Frontal cortex (tissue), 3 donors: ENCODE measurements at regions not wholly inside any gene's neighbourhood (a gene's known extent, or its start where the extent isn't known, plus 50 kb on each side); places are given as distances from the start of the nearest gene placed in this dataset.
A peak's percentile ranks its signal among the peaks of the same experiment; 100 is the strongest.

Experiments
- DNase-seq, 2 donors: peaks; one replicate each; pipeline ENCODE4 v3.0.0; 2012; ENCODE audit warnings: low spot score in 2 of 2
- FAIRE-seq: peaks from 2 replicates; lab custom pipeline; 2012; peaks lifted over from hg19 to GRCh38; lab: Jason Lieb, UNC
- donor health status: control.
- donor health status: control.
- donor health status: control.

DNA sequence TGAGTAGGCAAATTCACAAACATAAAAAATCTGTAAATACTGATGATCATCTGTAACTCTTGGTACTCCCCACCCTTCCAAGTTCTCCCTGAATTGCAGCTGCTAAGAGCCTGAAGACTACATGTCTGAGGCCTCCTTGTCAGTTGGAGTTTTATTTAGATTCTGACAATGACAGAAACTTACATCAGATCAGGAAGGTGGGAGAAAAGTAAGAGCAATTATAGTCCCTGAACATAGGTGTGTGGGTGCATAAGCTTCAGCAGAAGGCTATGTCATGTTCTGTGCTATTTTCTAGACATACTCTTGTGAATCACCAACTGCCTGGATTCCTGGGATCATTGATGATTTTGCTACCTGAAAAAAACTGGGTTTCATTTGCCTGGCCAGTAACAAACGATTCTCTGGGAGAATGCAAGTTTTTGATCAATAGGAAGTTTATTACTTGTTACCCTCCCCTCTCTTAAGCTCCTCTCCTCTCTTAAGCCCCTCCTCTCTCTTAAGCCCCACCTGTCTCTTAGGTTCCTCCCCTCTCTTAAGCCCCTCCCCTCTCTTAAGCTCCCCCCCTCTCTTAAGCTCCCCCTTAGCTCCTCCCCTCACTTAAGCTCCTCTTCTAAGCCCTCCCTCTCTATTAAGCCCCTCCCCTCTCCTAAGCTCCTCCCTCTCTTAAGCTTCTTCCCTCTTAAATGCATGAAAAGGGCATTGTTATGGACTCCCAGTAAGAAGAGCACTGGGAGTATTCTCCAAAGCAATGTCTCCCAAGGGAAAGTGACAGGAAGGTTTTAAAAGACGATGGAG, 1183.4 kb upstream of the AUTS2 start:
- DNase-seq, result no peak
- FAIRE-seq, result no peak

DNA sequence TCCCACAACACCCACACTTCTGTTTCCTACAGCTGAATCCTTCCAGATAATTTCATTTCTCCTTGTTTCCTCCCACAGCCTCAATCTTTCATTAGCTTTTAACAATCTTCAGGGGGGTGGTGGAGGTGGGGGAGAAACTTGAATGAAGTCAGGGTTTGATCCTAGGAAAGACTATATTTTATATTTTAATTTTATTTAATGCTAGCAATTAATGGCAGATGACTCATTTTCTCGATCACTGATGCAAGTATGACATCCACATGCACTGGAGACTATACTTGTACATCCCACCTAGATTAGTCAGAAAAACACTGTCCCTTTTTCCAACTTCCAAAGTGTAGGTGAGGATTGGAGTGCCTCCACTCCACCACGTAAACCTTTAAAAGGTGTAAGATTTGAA, 1181.3 kb upstream of the AUTS2 start:
- FAIRE-seq (no peak), DNase-seq (no peak)

DNA sequence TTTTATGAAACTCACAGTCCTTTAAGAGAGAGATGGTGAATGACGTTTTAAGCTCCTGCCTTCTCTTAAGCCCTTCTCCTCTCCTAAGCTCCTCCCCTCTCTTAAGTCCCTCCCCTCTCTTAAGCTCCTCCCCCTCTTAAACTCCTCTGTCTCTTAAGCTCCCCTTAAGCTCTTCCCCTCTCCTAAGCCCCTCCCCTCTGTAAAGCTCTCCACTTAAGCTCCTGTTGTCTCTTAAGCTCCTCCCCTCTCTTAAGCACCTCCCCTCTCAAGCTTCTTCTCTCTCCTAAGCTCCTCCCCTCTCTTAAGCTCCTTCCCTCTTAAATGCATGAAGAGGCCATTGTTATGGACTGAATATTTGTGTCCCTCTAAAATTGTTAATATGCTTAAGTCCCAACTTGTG, 1180.6 kb upstream of the AUTS2 start:
- no peak for FAIRE-seq
- DNase-seq, result no peak

DNA sequence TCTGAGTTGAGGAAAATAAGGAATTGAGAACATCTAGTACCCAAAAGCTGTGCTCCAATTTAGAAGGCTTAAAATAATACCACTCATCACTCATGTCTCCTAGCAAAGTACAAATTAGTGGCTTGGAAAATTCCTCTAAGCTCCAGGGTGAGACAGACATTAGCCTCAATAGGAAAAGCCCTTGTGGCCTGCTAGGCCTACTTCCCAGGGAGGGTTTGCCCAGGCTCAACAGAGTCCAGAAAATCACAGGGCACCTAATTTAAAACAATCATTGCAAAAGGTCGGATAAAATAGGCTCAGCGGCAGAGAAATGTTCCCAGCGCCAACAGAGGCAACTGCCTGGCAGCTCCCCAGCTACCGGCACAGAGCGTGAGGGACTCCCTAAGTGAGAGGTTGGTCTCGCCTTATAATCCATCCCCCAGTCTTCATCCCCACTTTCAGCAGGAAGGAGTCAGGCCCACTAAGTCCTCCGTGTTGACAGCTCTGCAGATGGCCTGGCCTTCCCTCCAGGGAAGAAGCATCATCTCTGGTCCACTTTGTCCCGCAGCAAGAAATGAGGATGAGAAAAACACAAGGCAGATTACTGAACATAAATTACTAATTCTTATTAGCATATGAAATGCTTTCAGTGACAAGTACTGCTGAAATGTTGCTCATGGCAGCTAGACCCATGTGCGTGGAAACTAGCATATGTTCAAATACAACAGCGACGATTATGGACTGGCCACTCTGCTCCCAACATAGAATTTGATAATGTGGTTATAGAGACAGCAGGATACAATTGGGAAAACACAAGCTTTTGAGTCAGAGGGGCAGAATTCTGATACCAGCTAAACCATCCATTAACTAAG, 1177.7 kb upstream of the AUTS2 start:
- FAIRE-seq (no peak), DNase-seq (peak in 1 of 2 donors; percentile 13)

DNA sequence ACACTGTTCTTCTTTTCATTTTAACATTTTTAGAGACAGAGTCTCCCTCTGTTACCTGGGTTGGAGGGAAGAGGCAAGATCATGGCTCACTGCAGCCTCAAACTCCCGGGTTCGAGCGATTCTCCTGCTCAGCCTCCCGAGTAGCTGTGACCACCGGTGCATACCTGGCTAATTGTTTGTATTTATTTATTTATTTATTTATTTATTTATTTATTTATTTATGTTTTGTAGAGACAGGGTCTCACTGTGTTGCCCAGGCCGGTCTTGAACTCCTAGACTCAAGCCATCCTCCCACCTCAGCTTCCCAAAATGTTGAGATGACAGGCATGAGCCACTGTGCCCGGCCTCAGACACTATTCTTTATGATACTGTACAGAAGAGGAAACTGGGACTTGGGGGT, 1176.6 kb upstream of the AUTS2 start:
- no peak for FAIRE-seq

GRCh38 chr7:68422281-68422680, 1176.0 kb upstream of the AUTS2 start:
- no peak for FAIRE-seq
- no peak for DNase-seq

More for the DNA sequence above, 1176.6 kb upstream of the AUTS2 start:
- DNase-seq, result no peak

- no peak for DNase-seq
- no peak for FAIRE-seq
These were observed 1174.9 kb upstream of the AUTS2 start for GRCh38 chr7:68423356-68423755.

DNA sequence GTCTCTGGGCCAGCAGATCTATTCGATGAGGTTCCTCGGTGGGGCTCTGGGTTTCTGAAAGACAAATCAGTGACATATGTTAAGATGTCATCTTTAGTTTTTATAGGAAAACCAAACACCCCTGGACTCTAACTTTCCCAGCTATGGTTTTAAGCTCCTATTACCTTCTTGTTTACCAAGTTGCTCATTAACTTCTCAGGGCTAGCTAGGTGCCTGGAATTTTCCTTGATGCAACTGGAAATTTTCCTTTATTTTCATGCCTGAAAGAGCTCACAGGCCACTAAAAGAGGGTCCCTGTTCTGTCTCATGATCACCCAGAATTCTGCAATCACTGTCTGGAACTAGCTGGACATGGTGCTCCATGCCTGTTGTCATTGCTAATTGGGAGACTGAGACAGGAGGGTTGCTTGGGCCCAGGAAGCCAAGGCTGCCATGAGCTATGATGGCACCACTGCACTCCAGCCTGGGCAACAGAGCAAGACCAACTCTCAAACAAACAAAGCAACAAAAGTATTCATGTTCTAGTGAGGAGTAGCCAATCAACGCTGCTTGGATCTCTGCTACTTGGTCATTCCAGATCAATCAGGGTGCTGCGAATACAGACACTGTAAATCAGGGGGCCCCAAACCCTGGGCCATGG, 1173.5 kb upstream of the AUTS2 start:
- FAIRE-seq, result no peak
- no peak for DNase-seq

DNA sequence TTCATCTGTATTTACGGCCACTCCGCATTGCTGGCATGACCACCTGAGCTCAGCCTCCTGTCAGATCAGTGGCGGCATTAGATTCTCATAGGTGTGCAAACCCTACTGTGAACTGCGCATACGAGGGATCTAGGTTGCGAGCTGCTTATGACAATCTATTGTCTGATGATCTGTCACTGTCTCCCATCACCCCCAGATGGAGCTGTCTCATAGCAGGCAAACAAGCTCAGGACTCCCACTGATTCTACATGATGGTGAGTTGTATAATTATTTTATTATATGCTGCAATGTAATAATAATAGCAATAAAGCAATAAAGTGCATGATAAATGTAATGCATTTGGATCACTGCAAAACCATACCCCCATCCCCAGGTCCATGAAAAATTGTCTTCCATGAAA, 1172.9 kb upstream of the AUTS2 start:
- DNase-seq (no peak), FAIRE-seq (no peak)

GRCh38 chr7:68429411-68430117, 1168.7 kb upstream of the AUTS2 start:
- DNase-seq (no peak), FAIRE-seq (no peak)

DNA sequence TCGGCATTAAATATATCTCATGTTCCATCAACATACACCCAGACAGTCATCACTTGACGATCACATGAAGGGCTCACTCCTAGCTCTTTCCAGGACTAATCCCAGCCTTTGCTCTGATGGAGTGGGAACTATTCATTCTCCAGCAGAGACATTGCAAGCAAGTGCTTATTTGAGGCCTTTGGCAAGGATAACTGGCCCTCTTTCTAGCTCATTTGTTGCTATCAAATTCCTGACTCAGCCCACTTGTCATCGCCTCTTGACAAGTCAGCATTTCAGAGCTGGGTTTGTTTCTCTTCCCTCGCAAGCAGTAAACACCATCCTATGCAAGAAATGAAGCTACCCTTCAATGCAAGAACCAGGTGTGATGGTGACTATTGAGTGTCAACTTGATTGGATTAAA, 1165.7 kb upstream of the AUTS2 start:
- FAIRE-seq (no peak), DNase-seq (no peak)

GRCh38 chr7:68433462-68434070, 1164.7 kb upstream of the AUTS2 start:
- no peak for DNase-seq
- FAIRE-seq, result no peak

DNA sequence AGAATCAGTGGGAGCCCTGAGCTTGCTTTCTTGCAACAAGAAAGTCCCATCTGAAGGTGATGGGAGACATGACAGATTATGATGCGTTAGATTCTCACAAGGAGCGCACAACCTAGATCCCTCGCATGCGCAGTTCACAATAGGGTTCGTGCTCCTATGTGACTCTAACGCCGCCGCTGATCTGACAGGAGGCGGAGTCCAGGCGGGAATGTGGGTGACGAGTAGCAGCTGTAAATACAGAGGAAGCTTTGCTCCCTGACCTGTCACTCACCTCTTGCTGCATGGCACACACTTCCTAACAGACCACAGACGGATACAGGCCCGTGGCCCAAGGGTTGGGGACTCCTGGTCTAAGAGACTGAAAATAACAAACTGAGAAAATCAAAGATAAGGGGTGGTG, 1163.4 kb upstream of the AUTS2 start:
- DNase-seq (no peak), FAIRE-seq (no peak)

DNA sequence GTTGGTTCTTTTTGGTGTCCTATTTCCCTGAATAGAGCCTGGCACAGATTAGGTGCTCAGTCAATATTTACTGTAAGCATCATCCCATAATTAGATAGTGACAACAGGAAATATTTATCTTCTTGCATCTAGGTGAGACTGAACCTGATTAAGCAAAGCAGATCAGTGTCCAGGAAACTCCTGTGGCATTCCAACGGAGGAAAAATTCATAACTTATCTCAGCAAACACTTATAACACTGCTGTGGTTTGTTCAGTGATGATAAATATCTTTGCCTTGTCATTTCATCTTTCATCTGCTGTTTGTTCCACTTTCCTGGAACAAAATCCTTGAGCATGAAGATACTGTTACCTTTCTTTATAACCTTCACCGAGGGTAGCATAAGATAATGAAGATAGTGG, 1160.3 kb upstream of the AUTS2 start:
- FAIRE-seq (no peak), DNase-seq (no peak)

GRCh38 chr7:68438811-68439210, 1159.5 kb upstream of the AUTS2 start:
- DNase-seq (no peak), FAIRE-seq (no peak)

- DNase-seq (no peak), FAIRE-seq (no peak)
These were observed 1158.4 kb upstream of the AUTS2 start for GRCh38 chr7:68439897-68440296.

DNA sequence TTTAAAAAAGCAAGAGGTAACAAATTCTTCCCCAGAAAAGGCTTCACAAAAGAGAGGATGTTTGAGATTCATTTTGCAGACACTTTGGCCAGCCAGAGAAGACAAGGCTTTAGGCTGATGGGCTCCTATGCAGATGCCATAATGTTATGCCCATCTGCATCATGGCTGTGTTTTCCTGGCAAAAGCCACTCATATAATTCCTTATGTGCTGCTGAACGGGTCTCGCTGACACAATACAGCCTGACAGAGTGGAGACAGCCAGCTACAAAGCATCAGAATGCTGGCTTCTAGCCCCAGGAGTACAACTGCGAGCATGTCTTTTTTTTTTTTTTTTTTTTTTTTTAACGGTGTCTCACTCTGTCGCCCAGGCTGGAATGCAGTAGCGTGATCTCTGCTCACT, 1157.4 kb upstream of the AUTS2 start:
- no peak for FAIRE-seq

DNA sequence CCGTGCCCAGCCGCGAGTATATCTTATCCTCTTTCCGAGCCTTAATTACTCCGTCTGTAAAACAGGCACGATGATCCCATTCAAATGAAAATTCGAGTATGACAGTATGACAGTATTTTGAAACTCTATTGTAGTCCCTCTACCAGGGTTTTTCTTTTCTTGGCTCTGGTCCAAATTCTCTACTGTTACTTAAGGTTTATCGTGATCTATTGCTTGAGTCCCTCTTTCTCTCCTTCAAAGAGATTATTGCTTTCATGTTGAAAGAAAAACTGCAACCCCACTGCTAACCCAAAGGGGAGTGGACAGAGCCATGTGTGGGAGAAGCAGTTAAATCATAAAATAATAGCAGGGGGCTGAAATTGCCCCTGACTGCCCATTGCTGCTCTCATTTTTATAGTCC, 1156.6 kb upstream of the AUTS2 start:
- FAIRE-seq, result no peak
- DNase-seq, result no peak

More for the DNA sequence above, 1157.4 kb upstream of the AUTS2 start:
- no peak for DNase-seq

DNA sequence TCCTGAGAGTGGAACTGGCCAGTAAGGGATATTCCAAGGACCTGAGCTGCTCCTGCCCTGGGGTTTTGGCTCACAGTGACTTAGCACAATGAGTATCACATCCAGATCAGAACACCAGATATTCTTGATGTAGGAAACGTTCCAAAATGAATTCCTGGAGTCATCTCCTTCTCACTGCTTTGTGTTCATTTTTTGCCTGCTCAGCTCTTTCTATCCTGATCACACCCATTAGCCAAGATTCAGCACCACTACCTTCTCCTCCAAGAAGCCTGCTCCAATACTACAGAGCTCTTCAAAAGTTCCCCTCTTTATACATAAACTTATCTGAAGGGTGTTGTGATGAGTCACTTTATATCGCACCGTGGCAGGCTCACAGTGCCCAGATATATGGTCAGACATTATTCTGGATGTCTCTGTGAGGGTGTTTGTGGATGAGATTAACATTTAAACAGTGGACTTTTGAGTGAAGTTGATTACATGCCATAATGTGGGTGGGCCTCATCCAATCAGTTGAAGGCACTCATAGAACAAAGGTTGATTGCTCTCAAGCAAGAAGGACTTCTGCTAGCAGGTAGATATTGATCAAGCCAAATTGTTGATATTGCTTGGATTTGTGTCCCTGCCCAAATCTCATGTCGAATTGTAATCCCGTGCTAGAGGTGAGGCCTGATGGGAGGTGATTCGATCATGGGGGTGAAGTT, 1155.2 kb upstream of the AUTS2 start:
- no peak for FAIRE-seq
- DNase-seq, result no peak
